Panc1 (cell line): ENCODE measurements at regions not wholly inside any gene's neighbourhood (a gene's known extent, or its start where the extent isn't known, plus 50 kb on each side); places are given as distances from the start of the nearest gene placed in this dataset.
"Not testable (repeated sequence)": the region's sequence is repeated elsewhere in the genome, so short reads cannot be mapped to it uniquely, and the experiment has no call there.

Experiments used
- ATAC-seq: fragments of 200-7000 bp; cut with Tn5 transposase; 2 replicates; pipeline ENCODE4 v1.9.1; 2020; ENCODE audit warnings: mild to moderate bottlenecking, moderate library complexity
- BruUV-seq: library from RNA; stranded (reverse); fragments of 400-500 nt; replicated peaks from 2 replicates; lab custom pipeline; 2021; lab: Mats Ljungman, UMichigan
- CTCF ChIA-PET: fragments of 300-600 bp; sonication (Branson Sonifier 250); formaldehyde crosslinking; loops from one replicate; lab custom pipeline; 2022; ENCODE audit warnings: antibody characterized with exemption; lab: Charles Lee
- POLR2A ChIA-PET: fragments of 300-600 bp; sonication (Branson Sonifier 250); formaldehyde crosslinking; loops from one replicate; lab custom pipeline; 2022; ENCODE audit warnings: antibody characterized with exemption; lab: Charles Lee
- DNase-seq: peaks from one replicate; pipeline ENCODE4 v3.0.0-alpha.2; 2010; ENCODE audit warnings: low read depth, low spot score
- H3K27ac ChIP-seq: 2 replicates; pipeline ENCODE4 v1.5.1; 2011; ENCODE audit warnings: mild to moderate bottlenecking, low read length, inconsistent platforms
- H3K27me3 ChIP-seq: fragments of 200-500 bp; sonication (Bioruptor generic); 2 replicates; pipeline ENCODE4 v1.6.0; 2014; ENCODE audit warnings: low read length, inconsistent platforms; ENCODE audit not compliant: control insufficient read depth, insufficient read depth
- H3K36me3 ChIP-seq: fragments of 200-500 bp; sonication (Bioruptor generic); 2 replicates; pipeline ENCODE4 v1.5.1; 2014; ENCODE audit warnings: inconsistent platforms, mild to moderate bottlenecking, low read length, moderate library complexity; ENCODE audit not compliant: control insufficient read depth, insufficient read depth
- H3K4me1 ChIP-seq: 2 replicates; pipeline ENCODE4 v1.5.1; 2011; ENCODE audit warnings: inconsistent platforms, mild to moderate bottlenecking, low read length, moderate library complexity; ENCODE audit not compliant: control insufficient read depth, insufficient read depth
- H3K4me3 ChIP-seq, 2 experiments: 2 replicates each; pipeline ENCODE4 v1.5.1; 2011 to 2012; ENCODE audit warnings: low read depth in 2 of 2, low read length in 2 of 2, mild to moderate bottlenecking in 2 of 2, inconsistent platforms in 1 of 2, moderate library complexity in 1 of 2
- H3K9me3 ChIP-seq: fragments of 200-500 bp; sonication (Bioruptor generic); 2 replicates; pipeline ENCODE4 v1.5.1; 2014; ENCODE audit warnings: low read depth, mild to moderate bottlenecking, inconsistent platforms, low read length, moderate library complexity; ENCODE audit not compliant: control insufficient read depth, insufficient read depth
- POLR2AphosphoS5 ChIP-seq: IDR thresholded peaks from 2 replicates; pipeline ENCODE4 v1.6.1; 2012; ENCODE audit warnings: mild to moderate bottlenecking, low read depth, low read length, moderate library complexity
- SIN3A ChIP-seq: IDR thresholded peaks from 2 replicates; pipeline ENCODE4 v1.6.1; 2012; ENCODE audit warnings: low read depth, mild to moderate bottlenecking, low read length, moderate library complexity, borderline replicate concordance; ENCODE audit not compliant: insufficient read depth
- TCF7L2 ChIP-seq: IDR thresholded peaks from 2 replicates; pipeline ENCODE4 v1.6.1; 2011; ENCODE audit warnings: mild to moderate bottlenecking, low read depth, low read length, inconsistent platforms
- in situ Hi-C: cut with HindIII; loops from 2 replicates; pipeline ENCODE4 v1.10.0; 2016; ENCODE audit warnings: low sequenced_read_pairs, low pct_unique_long_range_greater_than_20kb
- intact Hi-C: fragments of 100-400 bp; cut with micrococcal nuclease; formaldehyde crosslinking; loops from one replicate; pipeline ENCODE4 v1.10.0; 2022; ENCODE audit not compliant: unreplicated experiment
- TF ChIP-seq, protein P1 (sequence below): fragments of 450-650 bp; IDR thresholded peaks from 2 replicates; pipeline ENCODE4 v1.5.1; 2017; ENCODE audit warnings: mild to moderate bottlenecking
- TF ChIP-seq, protein P2 (sequence below), 2 experiments: IDR thresholded peaks; 2 replicates each; pipeline ENCODE4 v1.6.1; 2011 to 2012; ENCODE audit warnings: low read depth in 2 of 2, control low read depth in 1 of 2, low read length in 1 of 2, mild to moderate bottlenecking in 1 of 2, moderate library complexity in 1 of 2; ENCODE audit not compliant: insufficient read depth in 1 of 2

- no peaks in the 10 kb centered on the region for H3K36me3 ChIP-seq
- no peak overlapping the region for H3K4me3 ChIP-seq
- CTCF ChIA-PET, result no interaction called here
- DNase-seq (no peak), ATAC-seq (no peak)
- no peaks in the 10 kb centered on the region for H3K4me1 ChIP-seq
- no peak overlapping the region for H3K27ac ChIP-seq
- POLR2A ChIA-PET, result no interaction called here
- no peaks in the 10 kb centered on the region for H3K9me3 ChIP-seq
- no peaks in the 10 kb centered on the region for H3K27me3 ChIP-seq
- in situ Hi-C loops, result no loop called here
- TF ChIP-seq, protein P1, sequence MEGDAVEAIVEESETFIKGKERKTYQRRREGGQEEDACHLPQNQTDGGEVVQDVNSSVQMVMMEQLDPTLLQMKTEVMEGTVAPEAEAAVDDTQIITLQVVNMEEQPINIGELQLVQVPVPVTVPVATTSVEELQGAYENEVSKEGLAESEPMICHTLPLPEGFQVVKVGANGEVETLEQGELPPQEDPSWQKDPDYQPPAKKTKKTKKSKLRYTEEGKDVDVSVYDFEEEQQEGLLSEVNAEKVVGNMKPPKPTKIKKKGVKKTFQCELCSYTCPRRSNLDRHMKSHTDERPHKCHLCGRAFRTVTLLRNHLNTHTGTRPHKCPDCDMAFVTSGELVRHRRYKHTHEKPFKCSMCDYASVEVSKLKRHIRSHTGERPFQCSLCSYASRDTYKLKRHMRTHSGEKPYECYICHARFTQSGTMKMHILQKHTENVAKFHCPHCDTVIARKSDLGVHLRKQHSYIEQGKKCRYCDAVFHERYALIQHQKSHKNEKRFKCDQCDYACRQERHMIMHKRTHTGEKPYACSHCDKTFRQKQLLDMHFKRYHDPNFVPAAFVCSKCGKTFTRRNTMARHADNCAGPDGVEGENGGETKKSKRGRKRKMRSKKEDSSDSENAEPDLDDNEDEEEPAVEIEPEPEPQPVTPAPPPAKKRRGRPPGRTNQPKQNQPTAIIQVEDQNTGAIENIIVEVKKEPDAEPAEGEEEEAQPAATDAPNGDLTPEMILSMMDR, result no peak
- TF ChIP-seq, protein P2, sequence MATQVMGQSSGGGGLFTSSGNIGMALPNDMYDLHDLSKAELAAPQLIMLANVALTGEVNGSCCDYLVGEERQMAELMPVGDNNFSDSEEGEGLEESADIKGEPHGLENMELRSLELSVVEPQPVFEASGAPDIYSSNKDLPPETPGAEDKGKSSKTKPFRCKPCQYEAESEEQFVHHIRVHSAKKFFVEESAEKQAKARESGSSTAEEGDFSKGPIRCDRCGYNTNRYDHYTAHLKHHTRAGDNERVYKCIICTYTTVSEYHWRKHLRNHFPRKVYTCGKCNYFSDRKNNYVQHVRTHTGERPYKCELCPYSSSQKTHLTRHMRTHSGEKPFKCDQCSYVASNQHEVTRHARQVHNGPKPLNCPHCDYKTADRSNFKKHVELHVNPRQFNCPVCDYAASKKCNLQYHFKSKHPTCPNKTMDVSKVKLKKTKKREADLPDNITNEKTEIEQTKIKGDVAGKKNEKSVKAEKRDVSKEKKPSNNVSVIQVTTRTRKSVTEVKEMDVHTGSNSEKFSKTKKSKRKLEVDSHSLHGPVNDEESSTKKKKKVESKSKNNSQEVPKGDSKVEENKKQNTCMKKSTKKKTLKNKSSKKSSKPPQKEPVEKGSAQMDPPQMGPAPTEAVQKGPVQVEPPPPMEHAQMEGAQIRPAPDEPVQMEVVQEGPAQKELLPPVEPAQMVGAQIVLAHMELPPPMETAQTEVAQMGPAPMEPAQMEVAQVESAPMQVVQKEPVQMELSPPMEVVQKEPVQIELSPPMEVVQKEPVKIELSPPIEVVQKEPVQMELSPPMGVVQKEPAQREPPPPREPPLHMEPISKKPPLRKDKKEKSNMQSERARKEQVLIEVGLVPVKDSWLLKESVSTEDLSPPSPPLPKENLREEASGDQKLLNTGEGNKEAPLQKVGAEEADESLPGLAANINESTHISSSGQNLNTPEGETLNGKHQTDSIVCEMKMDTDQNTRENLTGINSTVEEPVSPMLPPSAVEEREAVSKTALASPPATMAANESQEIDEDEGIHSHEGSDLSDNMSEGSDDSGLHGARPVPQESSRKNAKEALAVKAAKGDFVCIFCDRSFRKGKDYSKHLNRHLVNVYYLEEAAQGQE (IDR thresholded peaks at IDR 0.05; ENCODE audit: insufficient read depth in 1 of 2, low read depth in 2 of 2, low read length in 1 of 2), result no peak
- no peak for TF ChIP-seq TCF7L2
- intact Hi-C loops, result no loop called here
- no TSS peak for BruUV-seq
These were observed 714.0 kb downstream of the SEMA5A start for GRCh38 chr5:8831854-8832253.

GRCh38 chr5:8839361-8840055, 706.4 kb downstream of the SEMA5A start:
- in situ Hi-C loops, result no loop called here
- POLR2A ChIA-PET, result no interaction called here
- H3K27me3 ChIP-seq, result no peaks in the 10 kb centered on the region
- H3K4me1 ChIP-seq, result no peaks in the 10 kb centered on the region
- BruUV-seq, result no TSS peak
- no peaks in the 10 kb centered on the region for H3K9me3 ChIP-seq
- CTCF ChIA-PET, result no interaction called here
- DNase-seq (no peak), ATAC-seq (no peak)
- intact Hi-C loops, result no loop called here
- no peak overlapping the region for H3K27ac ChIP-seq
- no peaks in the 10 kb centered on the region for H3K36me3 ChIP-seq
- H3K4me3 ChIP-seq, result no peak overlapping the region
- TF ChIP-seq SIN3A, result no peak

- Histone ChIP-seq H3K4me1 (no peaks in the 10 kb centered on the region), H3K9me3 (no peaks in the 10 kb centered on the region), H3K27me3 (no peaks in the 10 kb centered on the region), H3K4me3 (no peak overlapping the region), H3K36me3 (no peaks in the 10 kb centered on the region), H3K27ac (no peak overlapping the region)
- in situ Hi-C loops (no loop called here), intact Hi-C loops (no loop called here)
- TF ChIP-seq POLR2AphosphoS5 (no peak), SIN3A (no peak), TCF7L2 (no peak)
- TF ChIP-seq, protein P2 (IDR thresholded peaks at IDR 0.05; ENCODE audit: insufficient read depth in 1 of 2, low read depth in 2 of 2, low read length in 1 of 2), result no peak
- TF ChIP-seq, protein P1, result no peak
- ATAC-seq (no peak), DNase-seq (no peak)
- ChIA-PET CTCF (no interaction called here), POLR2A (no interaction called here)
- no TSS peak for BruUV-seq
These were observed 705.6 kb downstream of the SEMA5A start for GRCh38 chr5:8840237-8840636.

DNA sequence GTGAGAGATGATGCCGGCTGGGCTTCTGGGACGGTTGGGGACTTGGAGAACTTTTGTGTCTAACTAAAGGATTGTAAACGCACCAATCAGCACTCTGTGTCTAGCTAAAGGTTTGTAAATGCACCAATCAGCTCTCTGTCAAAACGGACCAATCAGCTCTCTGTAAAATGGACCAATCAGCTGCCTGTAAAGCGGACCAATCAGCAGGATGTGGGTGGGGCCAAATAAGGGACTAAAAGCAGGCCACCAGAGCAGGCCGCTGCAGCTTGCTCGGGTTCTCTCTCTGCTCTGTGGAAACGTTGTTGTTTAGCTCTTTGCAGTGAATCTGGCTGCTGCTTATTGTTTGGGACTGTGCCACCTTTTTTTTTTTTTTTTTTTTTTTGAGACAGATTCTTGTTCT, 705.1 kb downstream of the SEMA5A start:
- H3K4me3 ChIP-seq, POLR2A ChIA-PET, H3K4me1 ChIP-seq, intact Hi-C loops, H3K9me3 ChIP-seq, ATAC-seq, CTCF ChIA-PET, H3K27ac ChIP-seq, DNase-seq, BruUV-seq, H3K36me3 ChIP-seq, in situ Hi-C loops, H3K27me3 ChIP-seq: not testable (repeated sequence)
